ENCODE measurements at regions not wholly inside any gene's neighbourhood (a gene's known extent, or its start where the extent isn't known, plus 50 kb on each side); places are given as distances from the start of the nearest gene placed in this dataset.

DNA sequence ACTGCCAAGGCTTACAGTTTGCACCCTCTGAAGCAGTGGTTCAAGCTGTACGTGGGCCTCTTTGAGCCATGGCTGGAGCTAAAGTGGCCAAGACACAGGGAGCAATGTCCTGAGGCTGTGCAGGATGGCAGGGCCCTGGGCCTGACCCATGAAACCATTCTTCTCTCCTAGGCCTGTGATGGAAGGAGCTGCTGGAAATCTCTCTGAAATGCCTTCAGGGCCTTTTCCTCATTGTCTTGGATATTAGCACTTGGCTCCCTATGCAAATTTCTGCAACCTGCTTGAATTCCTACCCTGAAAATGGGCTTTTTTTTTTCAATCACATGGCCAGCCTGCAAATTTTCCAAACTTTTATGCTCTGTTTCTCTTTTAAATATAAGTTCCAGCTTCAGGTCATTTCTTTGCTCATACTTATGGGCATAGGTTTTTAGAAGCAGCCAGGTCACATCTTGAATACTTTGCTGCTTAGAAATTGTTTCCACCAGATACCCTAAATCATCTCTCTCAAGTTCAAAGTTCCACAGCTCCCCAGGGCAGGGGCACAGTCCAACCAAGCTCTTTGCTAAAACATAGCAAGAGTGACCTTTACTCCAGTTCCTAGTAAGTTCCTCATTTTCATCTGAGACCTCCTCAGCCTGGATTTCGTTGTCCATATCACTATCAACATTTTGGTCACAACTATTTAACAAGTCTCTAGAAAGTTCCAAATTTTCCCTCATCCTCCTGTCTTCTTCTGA is 138.3 kb downstream of the OSTF1 start:
- DNase-seq (ENCODE audit: low read depth, low spot score), result no peak
- TF ChIP-seq, protein P1, sequence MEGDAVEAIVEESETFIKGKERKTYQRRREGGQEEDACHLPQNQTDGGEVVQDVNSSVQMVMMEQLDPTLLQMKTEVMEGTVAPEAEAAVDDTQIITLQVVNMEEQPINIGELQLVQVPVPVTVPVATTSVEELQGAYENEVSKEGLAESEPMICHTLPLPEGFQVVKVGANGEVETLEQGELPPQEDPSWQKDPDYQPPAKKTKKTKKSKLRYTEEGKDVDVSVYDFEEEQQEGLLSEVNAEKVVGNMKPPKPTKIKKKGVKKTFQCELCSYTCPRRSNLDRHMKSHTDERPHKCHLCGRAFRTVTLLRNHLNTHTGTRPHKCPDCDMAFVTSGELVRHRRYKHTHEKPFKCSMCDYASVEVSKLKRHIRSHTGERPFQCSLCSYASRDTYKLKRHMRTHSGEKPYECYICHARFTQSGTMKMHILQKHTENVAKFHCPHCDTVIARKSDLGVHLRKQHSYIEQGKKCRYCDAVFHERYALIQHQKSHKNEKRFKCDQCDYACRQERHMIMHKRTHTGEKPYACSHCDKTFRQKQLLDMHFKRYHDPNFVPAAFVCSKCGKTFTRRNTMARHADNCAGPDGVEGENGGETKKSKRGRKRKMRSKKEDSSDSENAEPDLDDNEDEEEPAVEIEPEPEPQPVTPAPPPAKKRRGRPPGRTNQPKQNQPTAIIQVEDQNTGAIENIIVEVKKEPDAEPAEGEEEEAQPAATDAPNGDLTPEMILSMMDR (IDR thresholded peaks at IDR 0.05; ENCODE audit: low read depth, low read length), result no peak
- no peak overlapping the region for H3K4me3 ChIP-seq (ENCODE audit: low read depth, low read length)
- in situ Hi-C loops (cut with HindIII; ENCODE audit: low sequenced_read_pairs), result no loop called here

DNA sequence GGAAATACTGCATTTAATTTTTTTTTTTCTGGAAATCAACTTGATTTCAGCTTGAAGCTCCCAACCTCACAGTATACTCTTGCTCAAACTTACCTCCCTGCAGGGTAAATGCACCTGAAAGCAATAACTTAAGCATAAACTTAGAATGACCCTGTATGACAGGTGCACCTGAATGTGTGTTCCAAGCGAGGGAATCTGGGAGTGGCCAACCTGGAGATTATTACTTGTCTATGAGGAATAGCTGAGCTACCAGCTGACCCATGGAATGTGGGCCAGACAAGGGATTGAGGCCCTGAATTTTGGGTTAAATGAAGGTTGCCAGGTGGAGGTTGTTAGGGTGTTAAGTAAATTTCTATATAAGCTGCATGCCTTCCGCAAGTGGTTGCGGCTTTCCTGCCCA is 140.6 kb downstream of the OSTF1 start:
- DNase-seq (ENCODE audit: low read depth, low spot score), result no peak
- in situ Hi-C loops (cut with HindIII; ENCODE audit: low sequenced_read_pairs), result no loop called here
- TF ChIP-seq, protein P1 (IDR thresholded peaks at IDR 0.05; ENCODE audit: low read depth, low read length), result no peak

DNA sequence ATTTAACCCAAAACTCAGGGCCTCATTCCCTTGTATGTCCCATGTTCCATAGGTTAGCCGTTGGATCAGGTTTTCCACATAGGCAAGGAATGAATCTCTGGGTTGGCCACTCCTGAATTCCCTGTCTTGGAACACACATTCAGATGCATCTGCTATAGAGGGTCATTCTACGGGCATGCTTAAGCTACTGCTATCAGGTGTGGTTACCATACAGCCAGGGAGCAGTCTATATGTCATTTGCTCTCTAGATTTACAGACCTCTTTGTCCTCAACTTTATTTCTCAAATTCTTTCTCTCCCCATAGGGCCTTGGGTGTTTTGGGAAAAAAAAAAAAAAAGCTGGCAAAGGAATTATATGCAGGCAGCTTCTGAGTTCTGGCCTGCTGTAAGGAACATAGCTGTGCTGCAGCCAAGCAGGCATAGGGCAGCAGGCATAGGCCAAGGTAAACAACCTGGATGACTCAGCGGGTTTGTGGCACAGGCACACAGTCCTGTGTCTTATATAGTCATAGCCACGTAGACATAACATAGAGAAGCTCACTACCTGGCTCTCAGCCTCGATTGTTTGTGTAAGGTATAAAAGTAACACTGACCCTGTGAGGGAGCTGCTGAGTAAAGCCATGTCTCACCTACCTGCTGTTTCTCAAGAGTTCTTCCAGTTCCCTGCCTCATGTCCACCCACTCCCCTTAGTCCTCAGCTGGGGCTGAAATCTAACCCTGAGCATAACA is 141.5 kb downstream of the OSTF1 start:
- DNase-seq (ENCODE audit: low read depth, low spot score), result peak; percentile 58
- no peak overlapping the region for H3K4me3 ChIP-seq (ENCODE audit: low read depth, low read length)
- TF ChIP-seq, protein P1 (IDR thresholded peaks at IDR 0.05; ENCODE audit: low read depth, low read length), result no peak
- in situ Hi-C loops (cut with HindIII; ENCODE audit: low sequenced_read_pairs), result no loop called here

More for the DNA sequence above, 140.6 kb downstream of the OSTF1 start:
- H3K4me3 ChIP-seq (ENCODE audit: low read depth, low read length), result no peak overlapping the region

DNA sequence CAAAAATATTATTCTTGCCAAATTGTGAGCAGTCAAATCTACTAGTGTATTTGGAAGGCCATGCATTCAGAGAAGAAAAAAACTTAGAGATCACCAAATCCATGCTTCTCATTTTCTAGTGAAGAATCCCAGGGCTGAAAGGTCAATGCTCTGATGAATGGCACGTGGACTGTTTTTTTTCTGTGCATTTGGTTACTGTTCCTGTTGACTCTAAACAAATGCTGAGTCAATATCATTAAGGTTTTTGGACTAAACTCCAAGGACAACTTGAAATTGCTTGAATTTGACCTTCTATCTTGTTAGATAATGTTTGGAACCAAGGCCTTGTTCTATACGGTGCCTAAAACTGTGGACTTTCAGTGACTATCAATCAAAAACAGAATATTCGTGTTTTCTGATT is 142.2 kb downstream of the OSTF1 start:
- in situ Hi-C loops (cut with HindIII; ENCODE audit: low sequenced_read_pairs), result no loop called here
- TF ChIP-seq, protein P1 (IDR thresholded peaks at IDR 0.05; ENCODE audit: low read depth, low read length), result no peak
- DNase-seq (ENCODE audit: low read depth, low spot score), result no peak
- H3K4me3 ChIP-seq (ENCODE audit: low read depth, low read length), result no peak overlapping the region

DNA sequence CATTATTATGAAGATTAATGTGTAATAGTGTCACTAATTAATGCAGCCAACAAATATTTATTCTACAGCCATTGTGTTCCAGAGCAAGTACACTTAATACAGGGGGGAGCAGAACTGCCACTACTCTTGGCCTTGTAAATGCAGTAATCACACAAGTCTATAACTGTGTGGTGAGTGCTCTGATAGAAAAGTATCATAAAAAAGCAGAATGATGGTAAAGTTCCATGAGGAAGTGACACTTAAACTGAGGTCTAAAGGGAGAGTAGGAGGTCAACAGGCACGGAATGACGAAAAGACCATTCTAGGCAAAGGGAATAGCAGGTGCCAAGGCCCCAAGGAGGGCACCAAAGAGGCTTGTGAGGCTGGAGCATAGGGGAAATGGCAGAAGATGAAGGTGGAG is 142.9 kb downstream of the OSTF1 start:
- H3K4me3 ChIP-seq (ENCODE audit: low read depth, low read length), result no peak overlapping the region
- TF ChIP-seq, protein P1 (IDR thresholded peaks at IDR 0.05; ENCODE audit: low read depth, low read length), result no peak
- DNase-seq (ENCODE audit: low read depth, low spot score), result no peak
- in situ Hi-C loops (cut with HindIII; ENCODE audit: low sequenced_read_pairs), result no loop called here

DNA sequence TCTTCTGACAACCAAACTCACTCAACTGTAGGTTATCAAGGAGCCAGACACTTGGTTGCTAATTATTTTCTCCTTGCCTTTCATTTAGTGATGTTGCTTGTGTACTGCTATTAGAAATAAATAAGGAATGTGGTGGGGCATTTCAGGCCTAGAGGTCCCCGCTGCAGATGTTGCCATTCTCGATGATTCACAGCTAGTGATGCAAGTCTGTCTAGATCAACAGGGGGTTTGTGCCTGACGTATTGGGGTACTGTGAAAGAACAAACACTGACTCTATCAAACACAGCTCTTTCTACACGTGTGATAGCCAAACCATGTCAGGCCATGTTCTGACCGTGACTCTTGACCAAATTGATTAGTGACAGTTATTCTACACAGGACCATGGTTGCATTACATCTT is 144.7 kb downstream of the OSTF1 start:
- in situ Hi-C loops (cut with HindIII; ENCODE audit: low sequenced_read_pairs), result no loop called here
- DNase-seq (ENCODE audit: low read depth, low spot score), result peak; percentile 58
- TF ChIP-seq, protein P1 (IDR thresholded peaks at IDR 0.05; ENCODE audit: low read depth, low read length), result no peak
- no peak overlapping the region for H3K4me3 ChIP-seq (ENCODE audit: low read depth, low read length)
